ENCODE measurements at regions not wholly inside any gene's neighbourhood (a gene's known extent, or its start where the extent isn't known, plus 50 kb on each side); places are given as distances from the start of the nearest gene placed in this dataset.
A peak's percentile ranks its signal among the peaks of the same experiment; 100 is the strongest.

DNA sequence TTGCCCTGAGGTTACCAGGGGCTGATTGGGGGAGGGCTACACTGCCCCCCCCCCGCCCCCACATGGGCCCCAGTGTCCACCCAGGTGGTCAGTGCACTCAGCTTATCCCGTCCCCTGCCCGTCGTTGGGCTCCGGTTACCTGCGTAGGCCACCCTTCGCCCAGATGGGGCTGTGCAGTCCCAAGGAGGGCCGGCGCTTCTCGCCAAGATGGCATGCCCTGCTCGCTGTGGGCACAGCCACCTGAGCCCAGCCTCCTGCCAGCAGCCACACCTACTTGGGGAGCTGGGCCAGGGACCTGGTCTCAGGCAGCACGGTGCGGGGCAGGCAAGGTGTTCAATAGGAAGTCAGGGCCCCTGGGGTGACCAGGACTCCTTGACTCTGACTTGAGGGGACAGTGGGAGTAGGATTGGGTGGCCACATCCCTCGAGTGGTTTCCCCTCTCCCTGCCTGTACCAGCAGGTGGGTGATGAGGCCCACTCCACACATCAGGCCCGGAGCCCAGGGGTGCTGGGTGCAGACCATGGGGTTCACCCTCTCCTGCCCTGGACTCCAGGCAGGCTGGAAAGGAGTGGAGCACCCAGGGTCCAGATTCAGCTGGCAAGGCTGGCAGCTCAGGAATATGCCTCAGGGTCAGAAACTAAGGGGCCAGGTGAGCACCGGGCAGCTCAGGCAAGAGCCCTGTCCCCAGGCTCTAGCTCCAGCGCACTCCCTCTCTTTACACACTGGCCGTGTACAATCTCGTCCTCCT, 170.3 kb downstream of the GLI2 start (continued):
- TF ChIP-seq NFYB (CRISPR knock-in tag; conservative IDR thresholded peaks at IDR 0.05; ENCODE audit: low read depth) (no peak), NR2C2 (CRISPR knock-in tag; IDR thresholded peaks at IDR 0.05) (no peak), ETV6 (CRISPR knock-in tag; IDR thresholded peaks at IDR 0.05) (no peak), SMAD4 (CRISPR knock-in tag; IDR thresholded peaks at IDR 0.05) (no peak)
- TF ChIP-seq, protein P1, sequence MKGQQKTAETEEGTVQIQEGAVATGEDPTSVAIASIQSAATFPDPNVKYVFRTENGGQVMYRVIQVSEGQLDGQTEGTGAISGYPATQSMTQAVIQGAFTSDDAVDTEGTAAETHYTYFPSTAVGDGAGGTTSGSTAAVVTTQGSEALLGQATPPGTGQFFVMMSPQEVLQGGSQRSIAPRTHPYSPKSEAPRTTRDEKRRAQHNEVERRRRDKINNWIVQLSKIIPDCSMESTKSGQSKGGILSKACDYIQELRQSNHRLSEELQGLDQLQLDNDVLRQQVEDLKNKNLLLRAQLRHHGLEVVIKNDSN (CRISPR knock-in tag; IDR thresholded peaks at IDR 0.05) = no peak
- TF ChIP-seq, protein P2, sequence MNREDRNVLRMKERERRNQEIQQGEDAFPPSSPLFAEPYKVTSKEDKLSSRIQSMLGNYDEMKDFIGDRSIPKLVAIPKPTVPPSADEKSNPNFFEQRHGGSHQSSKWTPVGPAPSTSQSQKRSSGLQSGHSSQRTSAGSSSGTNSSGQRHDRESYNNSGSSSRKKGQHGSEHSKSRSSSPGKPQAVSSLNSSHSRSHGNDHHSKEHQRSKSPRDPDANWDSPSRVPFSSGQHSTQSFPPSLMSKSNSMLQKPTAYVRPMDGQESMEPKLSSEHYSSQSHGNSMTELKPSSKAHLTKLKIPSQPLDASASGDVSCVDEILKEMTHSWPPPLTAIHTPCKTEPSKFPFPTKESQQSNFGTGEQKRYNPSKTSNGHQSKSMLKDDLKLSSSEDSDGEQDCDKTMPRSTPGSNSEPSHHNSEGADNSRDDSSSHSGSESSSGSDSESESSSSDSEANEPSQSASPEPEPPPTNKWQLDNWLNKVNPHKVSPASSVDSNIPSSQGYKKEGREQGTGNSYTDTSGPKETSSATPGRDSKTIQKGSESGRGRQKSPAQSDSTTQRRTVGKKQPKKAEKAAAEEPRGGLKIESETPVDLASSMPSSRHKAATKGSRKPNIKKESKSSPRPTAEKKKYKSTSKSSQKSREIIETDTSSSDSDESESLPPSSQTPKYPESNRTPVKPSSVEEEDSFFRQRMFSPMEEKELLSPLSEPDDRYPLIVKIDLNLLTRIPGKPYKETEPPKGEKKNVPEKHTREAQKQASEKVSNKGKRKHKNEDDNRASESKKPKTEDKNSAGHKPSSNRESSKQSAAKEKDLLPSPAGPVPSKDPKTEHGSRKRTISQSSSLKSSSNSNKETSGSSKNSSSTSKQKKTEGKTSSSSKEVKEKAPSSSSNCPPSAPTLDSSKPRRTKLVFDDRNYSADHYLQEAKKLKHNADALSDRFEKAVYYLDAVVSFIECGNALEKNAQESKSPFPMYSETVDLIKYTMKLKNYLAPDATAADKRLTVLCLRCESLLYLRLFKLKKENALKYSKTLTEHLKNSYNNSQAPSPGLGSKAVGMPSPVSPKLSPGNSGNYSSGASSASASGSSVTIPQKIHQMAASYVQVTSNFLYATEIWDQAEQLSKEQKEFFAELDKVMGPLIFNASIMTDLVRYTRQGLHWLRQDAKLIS (CRISPR knock-in tag; IDR thresholded peaks at IDR 0.05; ENCODE audit: borderline replicate concordance) = no peak
- TF ChIP-seq, protein P3, sequence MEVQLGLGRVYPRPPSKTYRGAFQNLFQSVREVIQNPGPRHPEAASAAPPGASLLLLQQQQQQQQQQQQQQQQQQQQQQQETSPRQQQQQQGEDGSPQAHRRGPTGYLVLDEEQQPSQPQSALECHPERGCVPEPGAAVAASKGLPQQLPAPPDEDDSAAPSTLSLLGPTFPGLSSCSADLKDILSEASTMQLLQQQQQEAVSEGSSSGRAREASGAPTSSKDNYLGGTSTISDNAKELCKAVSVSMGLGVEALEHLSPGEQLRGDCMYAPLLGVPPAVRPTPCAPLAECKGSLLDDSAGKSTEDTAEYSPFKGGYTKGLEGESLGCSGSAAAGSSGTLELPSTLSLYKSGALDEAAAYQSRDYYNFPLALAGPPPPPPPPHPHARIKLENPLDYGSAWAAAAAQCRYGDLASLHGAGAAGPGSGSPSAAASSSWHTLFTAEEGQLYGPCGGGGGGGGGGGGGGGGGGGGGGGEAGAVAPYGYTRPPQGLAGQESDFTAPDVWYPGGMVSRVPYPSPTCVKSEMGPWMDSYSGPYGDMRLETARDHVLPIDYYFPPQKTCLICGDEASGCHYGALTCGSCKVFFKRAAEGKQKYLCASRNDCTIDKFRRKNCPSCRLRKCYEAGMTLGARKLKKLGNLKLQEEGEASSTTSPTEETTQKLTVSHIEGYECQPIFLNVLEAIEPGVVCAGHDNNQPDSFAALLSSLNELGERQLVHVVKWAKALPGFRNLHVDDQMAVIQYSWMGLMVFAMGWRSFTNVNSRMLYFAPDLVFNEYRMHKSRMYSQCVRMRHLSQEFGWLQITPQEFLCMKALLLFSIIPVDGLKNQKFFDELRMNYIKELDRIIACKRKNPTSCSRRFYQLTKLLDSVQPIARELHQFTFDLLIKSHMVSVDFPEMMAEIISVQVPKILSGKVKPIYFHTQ (CRISPR knock-in tag; IDR thresholded peaks at IDR 0.05) = no peak
- TF ChIP-seq, protein P4, sequence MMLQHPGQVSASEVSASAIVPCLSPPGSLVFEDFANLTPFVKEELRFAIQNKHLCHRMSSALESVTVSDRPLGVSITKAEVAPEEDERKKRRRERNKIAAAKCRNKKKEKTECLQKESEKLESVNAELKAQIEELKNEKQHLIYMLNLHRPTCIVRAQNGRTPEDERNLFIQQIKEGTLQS (CRISPR knock-in tag; conservative IDR thresholded peaks at IDR 0.05) = no peak
- TF ChIP-seq, protein P5, sequence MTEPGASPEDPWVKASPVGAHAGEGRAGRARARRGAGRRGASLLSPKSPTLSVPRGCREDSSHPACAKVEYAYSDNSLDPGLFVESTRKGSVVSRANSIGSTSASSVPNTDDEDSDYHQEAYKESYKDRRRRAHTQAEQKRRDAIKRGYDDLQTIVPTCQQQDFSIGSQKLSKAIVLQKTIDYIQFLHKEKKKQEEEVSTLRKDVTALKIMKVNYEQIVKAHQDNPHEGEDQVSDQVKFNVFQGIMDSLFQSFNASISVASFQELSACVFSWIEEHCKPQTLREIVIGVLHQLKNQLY (CRISPR knock-in tag; IDR thresholded peaks at IDR 0.05) = no peak

DNA sequence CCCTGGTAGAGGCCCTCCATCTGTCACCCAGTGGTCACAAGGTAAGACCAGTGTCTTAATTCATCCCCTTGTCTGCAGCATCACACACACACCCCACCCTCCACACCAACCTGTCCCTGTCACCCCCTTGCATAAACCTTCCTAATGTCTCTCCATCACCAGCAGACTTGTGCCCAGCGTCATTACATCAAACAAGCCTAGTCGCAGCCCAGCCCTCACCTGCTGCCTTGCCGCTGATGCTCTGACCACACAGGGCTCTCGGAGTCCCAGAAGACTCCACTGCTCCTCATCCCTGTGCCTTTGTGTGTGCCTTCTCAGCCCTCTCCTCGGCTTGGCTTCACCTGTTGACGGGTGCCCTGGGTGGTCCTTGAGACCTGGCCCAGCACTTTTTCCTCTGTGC, 171.2 kb downstream of the GLI2 start:
- POLR2A ChIA-PET = no interaction called here
- CTCF ChIA-PET = no interaction called here
- H3K4me3 Mint-ChIP-seq = no peak overlapping the region
- H3K4me1 Mint-ChIP-seq = peaks cover 37% of the 10 kb centered on the region
- no peaks in the 10 kb centered on the region for H3K36me3 Mint-ChIP-seq
- no peak for ATAC-seq
- H3K9me3 Mint-ChIP-seq = no peaks in the 10 kb centered on the region
- no peak for DNase-seq (ENCODE audit: low spot score)
- H3K27ac Mint-ChIP-seq = peak overlapping the region; percentile 58; the same call in 1 of the 2 replicates
- H3K27me3 Mint-ChIP-seq (ENCODE audit: low read depth) = no peaks in the 10 kb centered on the region
- TF ChIP-seq, protein P6, sequence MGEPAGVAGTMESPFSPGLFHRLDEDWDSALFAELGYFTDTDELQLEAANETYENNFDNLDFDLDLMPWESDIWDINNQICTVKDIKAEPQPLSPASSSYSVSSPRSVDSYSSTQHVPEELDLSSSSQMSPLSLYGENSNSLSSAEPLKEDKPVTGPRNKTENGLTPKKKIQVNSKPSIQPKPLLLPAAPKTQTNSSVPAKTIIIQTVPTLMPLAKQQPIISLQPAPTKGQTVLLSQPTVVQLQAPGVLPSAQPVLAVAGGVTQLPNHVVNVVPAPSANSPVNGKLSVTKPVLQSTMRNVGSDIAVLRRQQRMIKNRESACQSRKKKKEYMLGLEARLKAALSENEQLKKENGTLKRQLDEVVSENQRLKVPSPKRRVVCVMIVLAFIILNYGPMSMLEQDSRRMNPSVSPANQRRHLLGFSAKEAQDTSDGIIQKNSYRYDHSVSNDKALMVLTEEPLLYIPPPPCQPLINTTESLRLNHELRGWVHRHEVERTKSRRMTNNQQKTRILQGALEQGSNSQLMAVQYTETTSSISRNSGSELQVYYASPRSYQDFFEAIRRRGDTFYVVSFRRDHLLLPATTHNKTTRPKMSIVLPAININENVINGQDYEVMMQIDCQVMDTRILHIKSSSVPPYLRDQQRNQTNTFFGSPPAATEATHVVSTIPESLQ (CRISPR knock-in tag; IDR thresholded peaks at IDR 0.05) = no peak
- no peak for TF ChIP-seq ZNF263 (CRISPR knock-in tag; IDR thresholded peaks at IDR 0.05; ENCODE audit: low read depth)
- no peak for TF ChIP-seq FOXJ3 (CRISPR knock-in tag; IDR thresholded peaks at IDR 0.05; ENCODE audit: borderline replicate concordance)
- TF ChIP-seq, protein P3 (CRISPR knock-in tag; IDR thresholded peaks at IDR 0.05) = no peak
- TF ChIP-seq, protein P7, sequence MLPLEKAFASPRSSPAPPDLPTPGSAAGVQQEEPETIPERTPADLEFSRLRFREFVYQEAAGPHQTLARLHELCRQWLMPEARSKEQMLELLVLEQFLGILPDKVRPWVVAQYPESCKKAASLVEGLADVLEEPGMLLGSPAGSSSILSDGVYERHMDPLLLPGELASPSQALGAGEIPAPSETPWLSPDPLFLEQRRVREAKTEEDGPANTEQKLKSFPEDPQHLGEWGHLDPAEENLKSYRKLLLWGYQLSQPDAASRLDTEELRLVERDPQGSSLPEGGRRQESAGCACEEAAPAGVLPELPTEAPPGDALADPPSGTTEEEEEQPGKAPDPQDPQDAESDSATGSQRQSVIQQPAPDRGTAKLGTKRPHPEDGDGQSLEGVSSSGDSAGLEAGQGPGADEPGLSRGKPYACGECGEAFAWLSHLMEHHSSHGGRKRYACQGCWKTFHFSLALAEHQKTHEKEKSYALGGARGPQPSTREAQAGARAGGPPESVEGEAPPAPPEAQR (CRISPR knock-in tag; IDR thresholded peaks at IDR 0.05) = no peak
- TF ChIP-seq, protein P8, sequence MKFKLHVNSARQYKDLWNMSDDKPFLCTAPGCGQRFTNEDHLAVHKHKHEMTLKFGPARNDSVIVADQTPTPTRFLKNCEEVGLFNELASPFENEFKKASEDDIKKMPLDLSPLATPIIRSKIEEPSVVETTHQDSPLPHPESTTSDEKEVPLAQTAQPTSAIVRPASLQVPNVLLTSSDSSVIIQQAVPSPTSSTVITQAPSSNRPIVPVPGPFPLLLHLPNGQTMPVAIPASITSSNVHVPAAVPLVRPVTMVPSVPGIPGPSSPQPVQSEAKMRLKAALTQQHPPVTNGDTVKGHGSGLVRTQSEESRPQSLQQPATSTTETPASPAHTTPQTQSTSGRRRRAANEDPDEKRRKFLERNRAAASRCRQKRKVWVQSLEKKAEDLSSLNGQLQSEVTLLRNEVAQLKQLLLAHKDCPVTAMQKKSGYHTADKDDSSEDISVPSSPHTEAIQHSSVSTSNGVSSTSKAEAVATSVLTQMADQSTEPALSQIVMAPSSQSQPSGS (CRISPR knock-in tag; IDR thresholded peaks at IDR 0.05; ENCODE audit: borderline replicate concordance, low read depth) = no peak
- TF ChIP-seq RORB (CRISPR knock-in tag; IDR thresholded peaks at IDR 0.05) = no peak
- TF ChIP-seq, protein P5 (CRISPR knock-in tag; IDR thresholded peaks at IDR 0.05) = no peak
- TF ChIP-seq ZNF671 (CRISPR knock-in tag; IDR thresholded peaks at IDR 0.05) = no peak
